OCI-LY7 (cell line): ENCODE measurements at regions not wholly inside any gene's neighbourhood (a gene's known extent, or its start where the extent isn't known, plus 50 kb on each side); places are given as distances from the start of the nearest gene placed in this dataset.

Experiments used
- CTCF ChIP-seq: fragments of 200-600 bp; sonication (generic); conservative IDR thresholded peaks from 2 replicates; pipeline ENCODE4 v1.5.1; 2014; ENCODE audit warnings: mild to moderate bottlenecking, antibody characterized with exemption, low read length, moderate library complexity, mixed read lengths
- EZH2phosphoT487 ChIP-seq: fragments of 200-600 bp; sonication (generic); IDR thresholded peaks from 2 replicates; pipeline ENCODE4 v1.6.1; 2018; ENCODE audit warnings: low read depth, borderline replicate concordance, mild to moderate bottlenecking, mixed run types, antibody characterized with exemption, low read length, moderate library complexity, mixed read lengths

DNA sequence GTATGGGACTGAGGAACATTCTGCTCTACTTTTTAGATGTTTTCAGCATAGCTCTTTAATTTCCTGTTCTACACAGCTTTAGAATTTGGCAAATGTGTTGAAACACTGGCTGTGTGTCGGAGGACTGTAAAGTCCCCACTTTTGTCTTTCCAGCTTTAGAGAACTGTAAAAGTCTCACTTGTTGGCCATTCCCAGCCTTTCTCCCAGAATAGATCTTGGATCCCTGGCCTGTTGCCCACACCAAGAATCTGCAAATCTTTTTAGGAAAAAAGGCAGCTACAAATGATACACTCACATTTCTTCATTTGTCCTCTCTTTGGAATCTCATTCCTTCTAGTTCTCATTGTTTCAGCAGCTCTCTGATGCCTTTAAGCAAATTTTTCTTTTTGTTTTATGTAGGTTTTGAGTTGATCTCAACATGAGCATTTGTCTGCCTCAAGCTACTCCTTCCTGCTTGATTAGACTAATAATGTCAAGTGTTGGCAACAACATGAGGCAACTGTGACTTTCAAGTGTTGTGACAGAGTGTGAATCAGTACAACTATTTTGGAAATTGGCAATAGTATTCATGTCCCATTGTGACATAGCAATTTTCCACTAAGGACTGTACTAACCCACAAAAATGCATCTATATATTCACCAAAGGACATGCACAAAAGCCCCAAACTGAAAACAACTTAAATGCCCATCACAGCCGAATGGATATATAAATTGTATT lies 610.8 kb downstream of the EPHA4 start:
- TF ChIP-seq CTCF (no peak), EZH2phosphoT487 (no peak)
